ENCODE measurements at regions not wholly inside any gene's neighbourhood (a gene's known extent, or its start where the extent isn't known, plus 50 kb on each side); places are given as distances from the start of the nearest gene placed in this dataset.

DNA sequence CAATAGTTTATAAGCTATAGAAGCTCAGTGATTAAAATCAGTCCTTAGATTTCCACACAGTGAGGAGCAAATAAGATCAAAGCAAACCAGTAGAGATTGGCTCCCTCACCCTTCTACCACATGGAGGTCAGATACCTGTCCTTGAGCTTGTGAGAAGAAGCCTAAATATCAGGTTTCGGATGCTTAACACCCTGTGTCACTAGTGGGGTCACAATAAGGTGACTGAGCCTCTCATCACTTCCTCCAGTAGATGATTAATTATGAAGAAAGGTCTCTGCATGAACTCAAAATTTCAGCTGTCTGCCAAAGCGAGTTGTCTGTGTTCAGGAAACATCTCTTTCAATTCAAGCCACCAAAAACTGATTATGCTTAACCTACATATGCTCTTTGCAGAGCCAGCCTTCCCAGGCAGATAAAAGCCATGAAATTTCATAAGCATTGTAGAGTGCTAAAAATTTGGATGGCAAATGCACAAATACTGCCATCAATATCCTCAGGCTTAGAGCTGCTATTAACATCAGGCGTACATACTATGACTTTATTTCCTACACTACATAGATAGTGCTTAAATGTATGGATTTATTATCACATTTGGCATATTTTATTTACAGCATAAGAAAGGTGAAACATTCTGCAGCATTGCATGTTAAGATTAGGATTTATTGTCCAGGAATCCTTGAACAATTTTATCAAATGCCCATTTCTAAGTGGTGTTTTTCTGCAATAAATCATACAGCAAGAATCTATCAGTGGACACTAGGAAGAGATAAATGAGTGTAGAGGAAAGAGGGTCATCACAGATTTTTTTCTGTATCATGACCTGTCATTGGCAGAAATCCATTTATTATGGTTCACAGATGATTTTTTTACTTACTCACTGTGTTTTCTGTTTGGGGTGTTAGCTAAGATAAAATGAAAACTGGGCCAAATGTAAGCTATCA is 285.1 kb upstream of the SP8 start:
- no peak for DNase-seq
- ATAC-seq: no peak
- intact Hi-C loops (cut with micrococcal nuclease): no loop called here

DNA sequence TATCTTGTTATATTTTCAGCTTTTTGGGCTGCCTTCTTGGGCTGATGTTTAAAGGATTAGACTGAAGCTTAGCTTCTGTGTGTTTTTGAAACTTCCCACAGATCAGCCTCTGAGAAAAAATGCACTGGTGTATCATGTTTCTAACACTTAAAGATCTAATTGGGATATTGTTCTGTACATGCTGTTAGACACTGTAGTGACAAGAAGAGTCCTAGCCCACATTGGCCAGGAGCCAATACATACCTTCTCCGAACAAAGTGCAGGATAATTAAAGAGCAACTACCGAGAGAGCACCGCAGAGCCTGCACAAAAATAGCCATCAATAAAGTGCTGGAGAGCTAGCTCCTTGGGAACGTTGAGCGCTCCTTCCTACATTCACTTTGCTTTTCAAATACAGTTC is 289.4 kb upstream of the SP8 start:
- no peak for DNase-seq
- intact Hi-C loops (cut with micrococcal nuclease): no loop called here
- ATAC-seq: no peak

DNA sequence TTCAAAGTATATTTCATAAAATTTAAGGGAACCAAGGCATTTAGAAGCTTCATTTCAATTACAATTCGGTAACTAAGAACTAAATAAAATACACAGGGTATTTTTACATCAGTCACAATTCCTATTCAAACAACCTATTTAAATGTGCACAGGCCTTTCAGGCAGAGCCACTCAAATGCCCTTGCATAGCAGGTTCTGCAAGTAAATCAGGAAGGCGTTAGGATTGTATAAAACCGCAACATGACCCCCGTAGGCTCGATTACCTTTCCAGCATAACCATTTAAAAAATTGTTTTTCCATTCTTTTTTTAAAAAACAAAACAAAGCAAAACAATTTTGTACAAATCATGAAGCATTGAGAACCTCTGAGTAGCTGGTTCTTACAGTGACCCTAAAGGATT is 289.9 kb upstream of the SP8 start:
- intact Hi-C loops (cut with micrococcal nuclease): no loop called here
- ATAC-seq (no peak), DNase-seq (no peak)

DNA sequence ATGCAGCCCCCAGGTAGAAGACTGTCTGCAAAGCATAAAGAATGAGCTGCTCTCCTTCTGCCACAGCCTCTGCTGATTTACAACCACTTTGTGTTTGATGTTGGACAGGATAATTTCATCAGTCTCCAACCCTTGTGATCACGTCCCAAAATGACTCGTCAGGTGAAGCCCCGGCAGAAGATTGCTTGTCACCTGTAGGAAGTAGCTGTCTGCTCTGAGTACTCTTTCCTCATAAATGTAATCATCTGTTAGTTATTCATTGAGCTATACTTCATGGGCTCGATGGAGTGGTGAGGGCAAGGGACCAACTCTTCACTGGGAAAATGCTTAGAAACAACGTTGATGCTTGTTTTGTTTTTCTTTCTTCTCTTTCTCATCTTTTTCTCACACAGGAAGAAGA is 290.9 kb upstream of the SP8 start:
- ATAC-seq (no peak), DNase-seq (no peak)
- intact Hi-C loops (cut with micrococcal nuclease): no loop called here

DNA sequence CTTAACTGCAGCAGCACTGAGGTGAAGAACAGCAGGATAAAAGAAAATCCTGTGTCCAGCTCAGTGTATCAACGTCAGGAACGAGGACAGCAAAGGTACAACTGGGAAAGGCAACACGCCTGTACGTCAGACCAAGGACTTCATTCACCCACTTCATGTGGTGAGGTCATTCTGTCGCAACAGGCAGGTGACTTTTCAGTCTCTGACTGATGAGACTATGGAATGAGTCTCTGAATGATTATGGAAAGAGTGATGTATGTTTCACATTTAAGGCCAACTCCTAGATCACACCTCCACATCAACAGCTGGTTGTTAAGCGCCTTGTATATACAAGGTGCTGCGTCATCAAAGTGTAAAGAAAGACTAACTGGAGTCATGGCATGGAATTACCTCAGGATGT is 297.6 kb upstream of the SP8 start:
- DNase-seq (no peak), ATAC-seq (no peak)
- intact Hi-C loops (cut with micrococcal nuclease): no loop called here

DNA sequence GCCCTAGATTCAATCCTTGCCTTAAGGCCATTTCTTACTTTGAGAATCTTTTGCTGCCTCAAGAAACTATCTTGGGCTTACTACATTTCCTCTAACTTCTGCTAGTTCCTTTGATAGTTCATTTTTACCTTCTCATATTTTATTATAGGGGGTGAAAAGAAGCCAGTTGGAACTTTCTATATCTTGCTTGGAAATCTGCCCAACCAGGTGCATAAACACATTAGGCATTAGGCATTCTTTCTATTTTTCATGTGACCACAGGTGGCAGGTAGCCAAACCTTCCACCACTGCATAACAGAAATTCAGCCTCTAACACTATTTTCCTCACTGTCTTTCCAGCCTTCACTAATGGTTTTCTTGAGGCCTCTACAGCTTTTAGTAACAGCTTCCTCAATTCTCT is 300.0 kb upstream of the SP8 start:
- intact Hi-C loops (cut with micrococcal nuclease): no loop called here
- no peak for ATAC-seq
- no peak for DNase-seq

DNA sequence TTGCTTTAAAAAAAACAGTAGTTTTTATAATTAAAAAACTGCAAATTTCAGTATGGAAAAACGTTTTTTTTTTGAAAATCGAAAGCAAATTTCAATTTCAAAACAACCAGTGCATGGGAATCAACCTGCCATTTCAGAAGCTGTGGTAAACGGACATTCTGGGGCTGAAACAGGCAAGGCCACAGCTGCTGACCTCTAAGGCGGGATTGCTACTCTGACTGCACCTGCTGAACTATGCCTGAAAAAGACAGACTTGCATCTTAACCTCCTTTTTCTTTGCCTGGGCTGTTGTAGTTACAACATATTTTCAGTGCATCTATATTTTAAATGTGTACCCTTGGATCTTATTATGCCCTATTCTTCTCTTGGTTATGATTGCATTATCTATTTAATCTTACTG is 303.0 kb upstream of the SP8 start:
- ATAC-seq (no peak), DNase-seq (no peak)
- intact Hi-C loops (cut with micrococcal nuclease): no loop called here

DNA sequence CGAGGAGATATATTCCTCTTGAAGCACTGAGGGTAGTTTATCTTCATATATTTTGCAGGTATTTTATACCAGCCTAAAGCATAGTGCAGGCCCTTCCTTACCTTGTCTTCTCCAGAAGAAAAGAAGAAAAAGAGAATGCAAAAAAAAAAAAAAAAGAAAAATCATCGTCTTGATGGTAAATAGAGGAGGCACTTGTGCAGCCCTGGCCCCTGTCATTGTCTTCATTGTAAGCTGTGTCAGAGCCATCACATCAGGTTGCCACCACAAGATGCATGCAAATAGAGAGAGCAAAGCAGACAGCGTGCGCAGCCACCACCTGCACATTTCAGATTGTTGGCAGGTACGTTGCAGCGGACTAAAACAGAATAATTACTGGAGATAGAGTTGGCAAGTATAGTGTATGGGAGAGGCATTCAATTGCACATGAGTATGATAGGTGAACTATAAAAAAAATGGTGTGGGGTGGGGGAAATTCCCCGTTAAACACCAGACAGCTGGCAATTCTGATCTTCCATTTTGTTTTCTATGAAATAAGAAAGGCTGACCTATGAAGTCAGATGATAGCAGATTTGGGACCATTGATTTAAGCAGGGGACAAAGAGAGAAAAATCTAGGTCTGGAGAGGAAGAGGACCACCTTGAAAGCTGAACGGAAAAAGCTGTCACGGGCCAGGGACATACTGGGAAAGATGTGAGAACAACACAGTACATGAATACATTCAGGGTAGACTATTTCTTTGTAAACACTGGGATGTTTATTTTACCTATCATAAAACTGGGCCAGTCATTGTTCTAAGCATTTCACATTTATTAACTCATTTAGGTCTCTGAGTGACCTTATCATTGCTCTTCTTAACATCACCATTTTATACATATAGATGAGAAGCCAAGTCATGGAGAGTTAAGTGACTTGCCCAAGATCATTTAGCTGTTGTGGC is 306.3 kb upstream of the SP8 start:
- DNase-seq: no peak
- intact Hi-C loops (cut with micrococcal nuclease): no loop called here
- no peak for ATAC-seq

DNA sequence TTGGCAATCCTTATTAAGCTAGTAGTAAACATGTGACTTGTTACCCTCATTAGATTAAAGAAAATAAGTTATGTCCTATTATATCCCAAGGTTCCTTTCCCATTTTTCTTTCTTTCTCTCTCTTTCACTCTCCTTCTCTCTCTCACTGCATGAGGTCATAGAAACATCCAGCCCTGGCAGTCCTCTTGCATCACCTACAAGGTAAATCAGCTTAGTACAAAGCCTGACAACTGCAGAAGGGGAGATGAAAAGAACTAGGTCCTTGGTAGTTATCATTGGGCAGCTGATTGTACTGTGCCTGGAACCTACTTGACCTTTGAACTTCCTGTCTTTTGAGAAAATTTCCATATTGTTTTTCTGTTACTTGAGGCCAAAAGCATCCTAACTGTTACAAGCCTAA is 307.9 kb upstream of the SP8 start:
- intact Hi-C loops (cut with micrococcal nuclease): no loop called here

DNA sequence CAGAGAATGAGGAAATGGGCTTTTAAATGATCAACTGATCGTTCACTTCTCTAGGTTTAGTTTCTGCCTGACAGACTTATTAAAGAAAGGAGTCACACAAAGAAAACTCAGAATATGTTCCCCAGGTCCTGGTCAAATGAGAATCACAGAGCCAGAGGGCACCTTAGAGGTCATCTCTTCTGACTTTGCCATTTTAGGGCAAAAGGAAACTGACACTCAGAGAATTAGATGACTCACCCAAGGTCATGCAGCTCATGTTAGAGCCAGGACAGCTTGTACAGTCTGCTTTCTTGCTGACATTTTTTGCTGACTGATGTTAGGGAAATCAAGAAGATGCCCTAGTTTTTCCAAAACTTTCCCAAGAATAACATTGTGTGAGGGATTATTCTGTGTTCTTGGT is 312.7 kb upstream of the SP8 start:
- DNase-seq: no peak
- intact Hi-C loops (cut with micrococcal nuclease): no loop called here
- ATAC-seq: no peak

More for the DNA sequence above, 307.9 kb upstream of the SP8 start:
- ATAC-seq: no peak
- DNase-seq: no peak

DNA sequence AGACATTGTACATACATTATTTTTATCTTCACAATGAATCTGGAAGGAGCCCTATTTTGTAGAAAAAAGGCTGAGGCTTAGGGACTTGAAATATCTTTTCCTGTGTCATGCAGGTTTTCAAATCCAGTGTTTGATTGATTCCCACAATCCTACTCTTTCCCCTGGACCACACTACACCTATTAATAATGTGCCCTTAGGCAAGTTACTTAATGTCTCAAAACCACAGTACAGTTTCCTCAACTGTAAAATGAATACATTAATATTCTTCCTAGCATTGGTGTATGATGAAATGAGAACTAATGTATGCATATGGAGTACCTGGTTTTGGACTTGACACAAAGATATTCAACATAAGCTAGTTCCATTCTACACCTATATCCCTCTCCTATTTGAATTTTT is 313.3 kb upstream of the SP8 start:
- no peak for ATAC-seq
- no peak for DNase-seq
- intact Hi-C loops (cut with micrococcal nuclease): no loop called here

DNA sequence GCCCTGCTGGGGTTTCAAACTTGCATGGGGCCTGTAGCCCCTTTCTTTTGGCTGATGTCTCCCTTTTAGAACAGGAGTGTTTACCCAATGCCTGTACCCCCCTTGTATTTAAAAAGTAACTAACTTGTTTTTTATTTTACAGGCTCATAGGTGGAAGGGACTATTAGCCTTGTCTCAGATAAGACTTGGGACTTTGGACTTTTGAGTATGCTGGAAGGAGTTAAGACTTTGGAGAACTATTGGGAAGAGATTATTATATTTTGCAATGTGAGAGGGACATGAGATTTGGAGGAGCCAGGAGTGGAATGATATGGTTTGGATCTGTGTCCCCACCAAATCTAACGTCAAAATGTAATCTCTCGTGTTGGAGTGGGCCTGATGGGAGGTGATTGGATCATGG is 314.9 kb upstream of the SP8 start:
- intact Hi-C loops (cut with micrococcal nuclease): no loop called here
- ATAC-seq (no peak), DNase-seq (no peak)

DNA sequence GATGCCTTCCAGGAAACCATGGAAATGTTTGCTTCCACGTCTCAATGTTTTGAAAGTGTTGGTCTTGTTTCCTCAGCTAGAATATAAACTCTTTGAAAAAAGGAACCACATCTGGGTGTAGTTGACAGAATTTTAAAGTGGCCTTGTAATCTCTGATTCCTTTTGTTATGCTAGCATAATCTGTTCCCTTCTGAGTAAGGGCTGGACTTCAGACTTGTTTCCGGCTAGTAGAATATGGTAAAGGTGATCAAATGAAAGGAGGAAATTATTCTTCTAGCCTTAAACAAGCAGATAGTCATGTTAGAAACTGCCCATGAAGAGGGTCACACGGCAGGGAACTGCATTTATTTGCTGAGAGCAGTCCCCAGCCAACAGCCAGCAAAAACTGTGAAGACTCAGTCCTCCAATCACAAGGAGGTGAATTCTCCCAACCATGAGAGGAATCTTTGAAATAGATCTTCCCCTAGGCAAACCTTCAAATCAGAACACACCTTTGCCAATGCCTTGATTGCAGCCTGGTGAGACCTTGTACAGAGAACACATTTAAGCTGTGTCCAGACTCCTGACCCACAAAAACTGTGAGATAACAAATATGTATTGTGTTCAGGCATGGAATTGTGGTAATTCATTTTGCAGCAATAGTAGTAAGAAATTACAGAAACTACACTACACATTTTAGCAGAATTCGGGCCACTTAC is 316.9 kb upstream of the SP8 start:
- ATAC-seq: no peak
- no peak for DNase-seq
- intact Hi-C loops (cut with micrococcal nuclease): no loop called here

DNA sequence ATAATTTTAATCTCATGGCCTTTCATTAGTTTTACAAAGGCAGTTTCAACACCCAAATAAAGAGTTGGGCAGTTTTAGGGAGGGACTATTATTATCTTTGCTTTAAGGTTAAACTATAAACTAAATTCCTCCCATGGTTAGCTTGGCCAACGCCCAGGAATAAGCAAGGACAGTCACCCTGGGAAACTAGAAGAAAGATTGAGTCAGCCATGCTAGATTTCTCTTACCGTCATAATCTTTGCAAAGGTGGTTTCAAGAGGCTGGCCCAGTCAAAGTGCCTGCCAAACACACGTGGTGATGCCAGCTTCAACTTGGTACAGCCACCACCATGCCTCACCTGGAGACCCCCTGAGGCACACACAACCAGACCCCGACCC is 317.4 kb upstream of the SP8 start:
- intact Hi-C loops (cut with micrococcal nuclease): no loop called here
- no peak for ATAC-seq
- DNase-seq: no peak

DNA sequence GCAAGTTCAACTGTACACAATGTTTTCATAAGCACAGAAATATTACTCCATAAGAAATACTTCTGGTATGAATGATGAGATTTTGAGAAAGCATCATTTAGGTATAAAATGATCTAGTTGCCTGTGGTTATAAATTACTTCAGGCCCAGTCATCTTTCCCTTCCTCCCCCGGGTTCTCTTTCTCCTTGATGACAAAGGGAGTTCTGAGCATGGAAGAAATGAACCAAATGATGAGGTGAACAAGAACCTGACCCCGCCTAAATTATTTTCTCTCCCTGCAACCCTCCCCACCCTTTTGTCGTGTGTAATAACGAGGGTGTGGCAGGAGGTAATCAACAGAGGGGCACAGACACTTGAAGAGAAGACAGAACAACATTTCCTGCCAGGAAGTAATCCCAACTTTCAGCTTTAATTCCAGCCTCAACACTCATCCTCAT is 319.6 kb upstream of the SP8 start:
- intact Hi-C loops (cut with micrococcal nuclease): no loop called here
- DNase-seq (no peak), ATAC-seq (no peak)

DNA sequence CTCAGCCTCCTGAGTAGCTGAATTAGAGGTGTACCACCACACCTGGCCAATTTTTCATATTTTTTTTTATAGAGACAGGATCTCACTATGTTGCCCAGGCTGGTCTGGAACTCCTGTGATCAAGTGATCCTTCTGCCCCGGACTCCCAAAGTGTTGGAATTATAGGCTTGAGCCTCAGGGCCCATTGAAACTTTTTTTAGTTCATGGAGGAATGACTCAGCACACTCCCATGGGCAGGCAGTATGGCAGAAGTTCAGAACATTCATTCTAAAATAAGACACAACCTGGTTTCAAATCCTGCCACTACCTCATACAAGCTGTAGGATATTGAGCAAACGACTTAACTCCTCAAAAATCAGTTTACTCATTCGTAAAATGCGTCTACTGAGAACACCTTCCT is 320.4 kb upstream of the SP8 start:
- intact Hi-C loops (cut with micrococcal nuclease): no loop called here
- ATAC-seq (no peak), DNase-seq (no peak)

DNA sequence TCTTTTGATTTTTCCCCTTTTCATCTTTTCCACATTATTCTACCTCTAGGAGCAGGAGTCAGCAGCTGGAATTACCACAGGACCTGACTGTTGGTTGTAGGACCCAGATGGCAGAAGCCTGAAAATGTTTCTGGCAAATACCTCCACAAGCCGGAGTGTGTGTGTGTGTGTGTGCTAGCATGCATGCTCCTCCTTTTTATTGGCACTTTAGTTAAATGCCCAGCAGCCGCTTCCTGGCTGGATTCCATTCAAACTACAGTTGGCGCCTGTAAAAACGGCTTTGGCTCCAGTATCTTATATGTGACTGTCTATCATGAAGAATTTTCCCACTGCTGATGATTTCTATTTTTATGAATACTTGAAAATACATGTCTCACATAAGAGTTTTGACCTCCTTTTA is 319.7 kb upstream of the SP4 start:
- DNase-seq: no peak
- intact Hi-C loops (cut with micrococcal nuclease): no loop called here

DNA sequence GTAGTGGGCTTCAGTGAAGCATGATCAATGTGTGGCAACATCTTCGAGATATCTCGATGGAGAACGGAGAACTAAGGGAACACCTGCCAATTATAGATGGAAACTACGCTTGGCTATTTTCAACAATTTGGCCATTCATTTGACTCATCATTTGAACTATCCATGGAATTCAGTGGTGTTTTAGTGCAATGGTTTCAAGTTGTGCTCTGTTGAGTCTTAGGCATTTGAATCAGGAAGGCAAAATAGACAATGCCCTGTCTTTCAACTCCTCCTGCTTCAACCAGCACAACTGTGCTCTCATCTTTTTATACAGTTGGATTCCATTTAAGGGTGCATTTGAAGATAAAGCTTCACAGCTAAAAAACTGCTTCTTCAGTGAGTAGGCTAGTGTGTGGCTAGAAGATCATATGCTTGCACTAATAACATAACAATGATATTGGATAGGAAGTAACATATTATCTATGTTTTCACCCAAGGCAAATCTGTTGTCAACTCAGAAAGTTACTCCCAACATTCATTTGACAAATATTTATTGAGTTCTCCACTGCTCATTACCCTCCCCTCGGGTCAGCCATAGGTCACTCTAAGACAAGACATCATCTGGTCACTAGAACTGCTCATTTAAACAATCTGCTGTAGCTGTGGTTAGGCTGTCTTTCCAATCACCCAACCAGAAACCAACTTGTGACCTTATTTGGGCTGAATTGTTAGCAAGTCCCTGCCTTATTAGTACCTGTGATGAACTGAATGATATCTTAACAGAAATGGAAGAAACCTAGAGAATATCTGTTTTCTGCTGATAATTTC is 314.1 kb upstream of the SP4 start:
- intact Hi-C loops (cut with micrococcal nuclease): no loop called here
- ATAC-seq (no peak), DNase-seq (no peak)

More for the DNA sequence above, 319.7 kb upstream of the SP4 start:
- ATAC-seq: peak; percentile 43

DNA sequence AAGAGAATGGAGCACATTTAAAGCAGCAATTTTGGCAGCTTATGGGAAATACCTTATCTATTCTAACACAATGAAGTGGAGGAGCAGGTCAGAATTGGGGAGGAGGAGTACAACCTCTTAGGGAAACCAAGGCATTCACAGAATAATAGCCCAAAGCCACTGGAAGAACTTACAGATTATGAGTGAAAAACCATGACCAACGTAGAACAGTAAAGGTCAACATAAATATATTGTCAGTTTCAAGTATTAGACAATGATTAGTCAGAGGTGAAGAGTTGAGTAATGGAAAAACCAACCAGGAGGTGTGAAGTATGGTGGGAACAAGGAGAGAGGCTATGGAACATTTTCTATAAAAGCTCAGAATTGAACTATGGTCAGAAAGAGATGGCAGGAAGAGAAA is 304.3 kb upstream of the SP4 start:
- DNase-seq: no peak
- intact Hi-C loops (cut with micrococcal nuclease): no loop called here
- ATAC-seq: no peak
